Activated CD4-positive, alpha-beta T cell treated with anti-CD3 and anti-CD28 coated beads, Interleukin-2, amount 50 U/mL, for 48 hours (primary cell): ENCODE measurements at regions not wholly inside any gene's neighbourhood (a gene's known extent, or its start where the extent isn't known, plus 50 kb on each side); places are given as distances from the start of the nearest gene placed in this dataset.
A peak's percentile ranks its signal among the peaks of the same experiment; 100 is the strongest.
"Not testable (repeated sequence)": the region's sequence is repeated elsewhere in the genome, so short reads cannot be mapped to it uniquely, and the experiment has no call there.

ENCODE experiments used
- DNase-seq, 2 experiments: peaks; one replicate each; pipeline ENCODE4 v3.0.0-alpha.2; 2020

DNA sequence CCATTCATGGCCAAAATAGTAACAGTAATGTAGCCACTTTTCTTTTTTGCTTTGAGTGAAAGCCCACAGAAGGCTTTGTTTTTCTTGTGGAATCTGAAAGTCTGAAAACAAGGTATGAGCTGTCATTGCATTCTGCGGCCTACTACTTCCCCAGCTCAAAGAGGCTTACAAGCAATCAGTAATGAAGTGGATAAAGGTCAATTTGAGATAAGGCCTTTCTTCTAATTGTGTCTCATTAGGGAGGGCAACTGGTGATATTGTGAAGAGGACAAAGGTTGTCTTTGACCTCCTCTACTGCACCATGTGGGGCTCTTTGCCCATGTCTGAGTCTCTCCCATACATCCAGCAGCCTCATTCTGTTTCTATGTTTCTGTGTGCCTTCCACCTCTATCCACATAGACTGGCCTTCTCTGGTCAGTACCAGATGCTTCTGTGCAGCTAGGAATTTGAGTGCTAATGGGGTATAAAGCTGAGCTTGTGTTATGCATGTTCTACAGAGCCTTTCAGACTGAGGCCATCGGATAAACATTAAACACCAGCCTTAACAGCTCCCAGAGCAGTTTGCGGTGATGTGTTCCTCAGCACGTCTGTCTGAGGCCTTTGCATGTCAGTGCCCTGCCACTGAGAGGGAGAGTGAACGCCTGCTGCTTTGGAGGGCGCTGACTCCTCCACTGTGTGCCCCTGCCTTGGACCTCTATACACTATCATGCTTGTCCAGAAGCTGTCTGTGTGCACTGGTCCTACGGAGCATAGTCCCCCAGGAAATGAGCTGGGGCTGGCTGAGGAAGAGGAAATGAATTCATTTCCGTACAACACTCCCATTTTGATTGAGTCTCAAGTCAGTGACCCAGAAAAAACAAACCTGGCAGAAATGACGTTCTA lies 80.2 kb downstream of the SH2D1A start:
- DNase-seq: no peak

DNA sequence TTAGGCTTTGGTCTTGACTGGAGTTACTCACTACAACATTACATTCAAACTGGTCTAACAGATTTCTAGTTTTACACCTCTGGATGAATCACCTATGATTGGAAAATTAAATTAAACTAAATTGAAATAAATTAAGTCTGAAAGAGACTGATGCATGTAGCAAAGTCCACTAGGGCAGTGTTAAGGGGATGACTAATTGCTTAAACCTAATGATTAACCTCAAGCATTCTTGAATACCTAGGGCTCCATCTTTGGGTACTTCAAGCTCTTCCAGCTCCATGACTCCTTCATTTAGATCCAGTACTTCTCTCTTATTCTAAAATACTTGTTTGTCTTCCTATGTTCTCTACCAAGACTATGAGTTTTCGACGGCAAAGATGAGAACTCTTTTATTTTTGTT lies 86.8 kb downstream of the SH2D1A start:
- DNase-seq: no peak

DNA sequence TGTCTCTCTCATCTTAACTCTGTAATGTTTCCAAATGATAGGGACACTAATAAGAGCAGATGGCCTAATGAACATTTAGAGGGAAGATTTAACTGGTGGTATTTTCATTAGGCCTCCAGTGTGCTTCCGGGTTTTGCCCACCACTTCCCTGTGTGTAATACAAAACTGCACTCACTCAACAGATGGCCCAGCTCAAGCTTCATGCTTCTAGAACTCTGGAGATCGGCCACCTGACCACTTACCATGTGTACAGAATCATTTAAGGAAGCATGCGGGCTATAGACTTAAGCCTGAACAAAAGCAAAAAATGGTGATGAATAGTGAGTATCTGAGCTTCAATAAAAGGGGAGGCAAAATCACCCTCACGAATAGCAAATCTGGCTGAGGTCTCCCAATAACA lies 89.3 kb downstream of the SH2D1A start:
- DNase-seq: no peak

GRCh38 chrX:124440695-124441094 lies 94.3 kb downstream of the SH2D1A start:
- no peak for DNase-seq

GRCh38 chrX:124441971-124442590 lies 95.7 kb downstream of the SH2D1A start:
- DNase-seq: no peak

- DNase-seq: no peak
These were observed 109.6 kb downstream of the SH2D1A start for GRCh38 chrX:124455966-124456365.

DNA sequence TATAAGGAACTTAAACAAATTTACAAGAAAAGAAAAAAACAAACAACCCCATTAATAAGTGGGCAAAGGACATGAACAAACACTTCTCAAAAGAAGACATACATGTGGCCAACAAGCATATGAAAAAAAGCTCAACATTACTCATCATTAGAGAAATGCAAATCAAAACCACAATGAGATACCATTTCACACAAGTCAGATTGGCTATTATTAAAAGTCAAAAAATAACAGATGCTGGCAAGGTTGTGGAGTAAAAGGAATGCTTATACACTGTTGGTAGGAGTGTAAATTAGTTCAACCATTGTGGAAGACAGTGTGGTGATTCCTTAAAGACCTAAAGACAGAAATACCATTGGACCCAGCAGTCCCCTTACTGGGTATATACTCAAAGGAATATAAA lies 113.5 kb downstream of the SH2D1A start:
- not testable (repeated sequence) for DNase-seq

DNA sequence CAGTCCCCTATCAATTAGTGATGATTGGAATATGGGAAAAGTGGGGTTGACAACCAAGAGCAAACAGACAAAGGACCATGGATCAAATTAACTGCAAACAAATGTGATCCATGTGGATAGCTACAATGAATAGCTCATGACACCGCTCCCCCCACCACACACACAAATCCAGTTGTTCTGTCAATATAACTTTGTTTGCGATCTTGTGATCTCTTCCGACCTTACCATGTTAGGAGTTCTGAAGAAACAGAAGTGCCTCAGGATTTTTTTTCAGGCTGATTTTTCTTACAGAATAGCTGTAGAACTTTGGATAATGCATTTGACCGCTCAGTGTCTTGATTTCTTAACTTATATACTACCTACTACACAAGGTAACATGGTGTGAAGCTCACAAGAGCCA lies 116.6 kb downstream of the SH2D1A start:
- no peak for DNase-seq

DNA sequence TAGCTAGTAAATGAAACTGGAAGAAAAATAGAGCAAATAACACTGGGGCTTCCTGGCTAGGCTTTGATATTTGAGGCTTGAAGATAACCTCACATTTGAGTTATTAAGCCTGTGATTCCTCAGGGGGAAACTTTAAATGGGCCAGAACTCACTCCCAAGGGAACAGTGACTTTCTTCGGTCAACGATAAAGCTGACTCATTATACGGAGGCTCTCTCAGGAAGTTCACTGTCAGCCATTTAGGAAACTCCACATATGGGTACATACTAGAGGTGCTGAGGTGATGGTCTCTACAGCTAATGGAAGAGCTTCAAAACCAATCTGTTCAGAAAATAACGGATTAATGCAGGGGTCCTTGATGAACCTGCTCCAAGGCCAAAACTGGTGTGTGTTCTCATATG lies 120.8 kb downstream of the SH2D1A start:
- no peak for DNase-seq

DNA sequence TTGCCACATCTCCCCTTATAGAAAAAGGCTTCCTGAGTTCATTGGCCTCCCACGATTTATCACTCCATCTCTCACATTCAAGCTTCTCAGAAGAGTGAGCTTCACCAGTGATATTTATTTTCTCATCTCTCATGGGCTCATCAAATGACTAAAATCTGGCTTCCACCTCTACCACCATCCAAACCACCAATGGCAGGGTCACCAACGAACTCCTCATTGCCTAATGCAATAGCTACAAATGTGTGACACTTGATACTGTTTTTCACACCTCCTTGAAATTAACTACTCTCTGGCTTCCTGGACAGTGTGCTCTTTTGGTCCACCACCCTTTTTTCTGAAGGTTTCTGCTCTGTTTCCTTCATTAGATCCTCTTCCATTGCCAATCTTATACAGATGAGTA lies 129.0 kb downstream of the SH2D1A start:
- DNase-seq: no peak

DNA sequence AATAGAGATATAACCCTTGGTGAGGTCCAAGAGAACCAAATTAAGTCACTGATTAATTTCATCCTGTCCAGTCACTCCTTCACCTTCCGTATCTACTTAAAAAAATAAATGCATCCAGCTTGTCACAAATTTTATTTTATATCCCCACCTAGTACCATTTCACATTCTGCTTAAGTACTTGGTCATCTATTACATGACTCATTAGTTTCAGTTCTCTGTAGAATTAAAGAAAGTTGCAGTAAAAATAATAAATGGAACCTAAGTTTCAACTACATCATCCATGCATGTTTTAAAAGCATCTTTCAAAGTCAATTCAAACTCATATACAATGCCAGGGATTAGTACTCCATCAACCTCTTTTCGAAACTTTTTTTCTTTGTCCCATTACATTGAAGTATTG lies 130.2 kb downstream of the SH2D1A start:
- no peak for DNase-seq

GRCh38 chrX:124478046-124478445 lies 131.7 kb downstream of the SH2D1A start:
- no peak for DNase-seq

- no peak for DNase-seq
These were observed 142.2 kb downstream of the SH2D1A start for GRCh38 chrX:124488412-124489161.

GRCh38 chrX:124493984-124494383 lies 147.6 kb downstream of the SH2D1A start:
- no peak for DNase-seq

DNA sequence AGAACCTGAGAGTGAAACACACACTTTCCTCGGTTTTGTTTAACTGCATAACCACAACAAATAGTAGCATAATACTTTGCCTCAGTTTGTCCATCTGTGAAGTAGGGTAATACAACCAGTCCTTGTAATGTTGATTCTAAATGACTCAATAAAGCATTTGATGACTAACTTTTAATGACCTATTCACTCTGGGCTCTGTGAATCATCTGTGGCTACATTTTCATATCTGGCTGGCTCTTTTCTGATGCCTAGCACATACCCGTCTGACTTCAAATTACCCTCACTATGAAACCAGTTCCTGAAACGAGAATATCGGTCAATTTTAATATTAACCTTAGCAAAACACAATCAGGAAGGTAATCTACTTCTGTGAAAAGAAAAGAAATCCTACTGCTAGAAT lies 151.0 kb downstream of the SH2D1A start:
- DNase-seq: no peak

- no peak for DNase-seq
These were observed 155.2 kb downstream of the SH2D1A start for GRCh38 chrX:124501586-124501985.

DNA sequence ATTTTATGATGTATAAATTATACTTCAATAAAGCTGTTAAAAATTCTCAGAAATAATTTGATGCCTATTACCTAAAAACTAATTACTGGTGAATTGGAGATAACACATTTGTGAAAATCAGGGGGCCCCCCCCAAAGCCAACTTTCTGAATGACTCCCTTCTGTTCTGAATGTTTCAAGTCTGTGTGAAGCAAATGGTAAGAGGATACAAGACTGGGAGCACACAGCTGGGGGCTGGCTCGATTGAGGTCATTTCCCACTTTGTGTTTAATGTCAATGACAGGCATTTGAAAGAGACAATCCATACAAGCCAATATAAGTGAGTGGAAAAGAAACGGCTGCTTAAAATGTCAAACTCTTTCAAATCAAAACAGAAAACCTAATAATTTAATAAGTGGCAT lies 155.8 kb downstream of the SH2D1A start:
- DNase-seq: peak in 1 of 2 experiments; percentile 5

DNA sequence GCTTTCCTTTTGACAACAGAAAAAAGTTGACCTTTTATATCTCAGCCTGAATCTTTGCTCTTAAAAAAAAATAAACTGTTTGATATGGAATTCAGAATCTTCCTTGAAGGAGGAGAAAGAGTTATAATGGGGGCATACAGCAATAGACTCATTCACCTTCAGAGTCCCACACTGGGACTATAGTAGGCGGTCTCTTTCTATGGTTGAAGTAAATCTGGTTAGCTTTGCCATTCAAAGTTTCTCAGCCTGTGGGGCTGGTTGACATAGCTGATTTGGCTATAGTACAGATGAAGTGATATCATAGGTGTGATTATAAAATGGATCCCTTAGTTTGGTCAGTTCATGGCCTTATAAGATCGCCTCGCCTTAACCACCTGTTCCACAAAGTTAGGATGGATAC lies 156.2 kb downstream of the SH2D1A start:
- DNase-seq: no peak

GRCh38 chrX:124504111-124504983 lies 158.0 kb downstream of the SH2D1A start:
- DNase-seq: no peak

DNA sequence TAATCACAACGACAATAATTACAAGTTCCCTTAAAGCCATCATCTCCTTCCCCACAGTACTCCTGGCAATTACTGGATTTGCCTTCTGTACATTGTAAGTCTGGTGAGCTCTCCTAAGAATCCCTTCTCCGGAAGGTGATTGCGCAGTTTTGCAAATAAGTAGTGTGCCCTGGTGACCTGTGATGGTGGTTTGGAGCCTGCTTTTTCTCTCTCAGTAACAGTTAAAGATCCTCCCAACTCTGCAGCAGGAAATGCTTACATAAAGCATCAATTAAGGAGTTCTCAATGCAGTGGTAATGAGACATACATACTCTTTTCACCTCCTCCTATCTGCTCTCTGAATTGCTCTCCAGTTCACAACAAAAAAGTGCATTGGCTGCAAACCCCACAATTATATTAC lies 159.7 kb downstream of the SH2D1A start:
- DNase-seq: no peak

DNA sequence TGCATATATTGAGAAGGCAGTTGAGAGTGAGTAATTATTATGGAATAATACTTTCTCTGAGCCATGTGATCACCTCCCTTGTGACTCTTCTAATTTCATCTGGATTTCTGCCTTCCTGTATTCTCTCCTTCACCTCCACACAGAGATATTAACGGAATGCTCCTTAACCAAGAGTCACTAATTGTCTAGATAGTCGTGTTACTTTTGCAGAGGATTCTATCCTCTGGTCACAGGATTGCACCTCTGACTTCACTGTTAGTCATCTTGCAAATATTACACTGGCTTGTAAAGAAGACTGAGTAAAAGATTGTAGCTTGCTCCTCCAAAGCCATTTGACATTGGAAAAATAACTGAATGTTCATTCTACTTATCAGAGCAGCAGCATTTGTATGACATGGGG lies 160.9 kb downstream of the SH2D1A start:
- DNase-seq: no peak

DNA sequence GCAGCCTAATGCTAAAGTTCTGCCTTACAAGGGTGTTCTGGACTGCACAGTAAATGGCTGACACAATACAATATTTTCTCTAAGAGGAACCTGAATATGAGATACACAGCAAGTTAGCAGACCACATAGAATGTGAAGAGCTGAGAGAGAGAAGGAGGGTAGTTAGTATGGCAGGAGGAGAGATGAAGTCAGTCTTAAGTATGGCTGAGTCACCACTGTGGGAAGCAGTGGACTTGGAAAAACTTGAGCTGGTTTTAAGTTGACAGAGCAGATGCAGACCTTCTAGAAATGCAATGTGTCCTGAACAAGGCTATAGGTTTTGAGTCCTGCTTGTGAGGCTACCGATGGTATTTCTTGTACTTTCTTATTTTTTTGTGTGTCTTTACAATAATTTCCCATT lies 172.5 kb downstream of the SH2D1A start:
- DNase-seq: no peak

DNA sequence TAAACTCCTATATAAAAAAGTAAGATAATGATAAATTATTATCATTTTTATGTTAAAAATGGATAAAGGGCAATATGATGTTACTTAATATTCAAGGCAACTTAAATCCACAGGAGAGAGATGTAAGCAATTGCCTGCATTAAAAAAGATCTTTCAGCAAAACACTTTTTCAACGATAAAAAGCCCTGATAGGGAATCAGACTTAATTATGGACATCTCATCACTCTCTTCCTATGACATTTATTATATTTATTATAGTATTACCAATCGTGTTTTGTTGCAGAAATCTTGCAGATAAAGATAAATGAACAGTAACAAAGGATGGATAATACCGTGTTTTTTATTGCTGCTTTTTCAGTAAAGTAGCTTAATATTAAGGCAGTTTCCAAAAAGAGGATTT lies 178.5 kb downstream of the SH2D1A start:
- no peak for DNase-seq
